GM23338 (cell line): ENCODE measurements at regions not wholly inside any gene's neighbourhood (a gene's known extent, or its start where the extent isn't known, plus 50 kb on each side); places are given as distances from the start of the nearest gene placed in this dataset.

Source experiments
- ATAC-seq: fragments of 200-7000 bp; cut with Tn5 transposase; 3 replicates; pipeline ENCODE4 v1.9.1; 2020
- DNase-seq: peaks from one replicate; pipeline ENCODE4 v3.0.0-alpha.2; 2015; ENCODE audit warnings: low spot score
- H2AFZ ChIP-seq: fragments of 200-600 bp; sonication (generic); 2 replicates; pipeline ENCODE4 v1.8.0; 2016; ENCODE audit warnings: antibody characterized with exemption, mild to moderate bottlenecking, moderate library complexity
- H3F3A ChIP-seq: fragments of 200-600 bp; sonication (generic); replicated peaks from 2 replicates; pipeline ENCODE4 v1.8.0; 2017; ENCODE audit warnings: antibody characterized with exemption, mixed run types, low read depth
- H3K27ac ChIP-seq: fragments of 200-600 bp; sonication (generic); 2 replicates; pipeline ENCODE4 v1.6.1; 2016; ENCODE audit warnings: low read depth
- H3K27me3 ChIP-seq: fragments of 200-600 bp; sonication (generic); 2 replicates; pipeline ENCODE4 v1.8.0; 2016; ENCODE audit warnings: mild to moderate bottlenecking, mixed run types, moderate library complexity; ENCODE audit not compliant: insufficient read depth
- H3K36me3 ChIP-seq: fragments of 200-600 bp; sonication (generic); 2 replicates; pipeline ENCODE4 v1.8.0; 2016; ENCODE audit warnings: mild to moderate bottlenecking; ENCODE audit not compliant: insufficient read depth
- H3K4me1 ChIP-seq: fragments of 200-600 bp; sonication (generic); 2 replicates; pipeline ENCODE4 v1.8.0; 2016; ENCODE audit warnings: mild to moderate bottlenecking, moderate library complexity; ENCODE audit not compliant: insufficient read depth
- H3K4me2 ChIP-seq: fragments of 200-600 bp; sonication (generic); 2 replicates; pipeline ENCODE4 v1.7.1; 2017; ENCODE audit warnings: mixed run types
- H3K4me3 ChIP-seq: fragments of 200-600 bp; sonication (generic); 2 replicates; pipeline ENCODE4 v1.6.1; 2016; ENCODE audit warnings: mixed run types
- H3K79me2 ChIP-seq: fragments of 200-600 bp; sonication (generic); replicated peaks from 2 replicates; pipeline ENCODE4 v1.8.0; 2017; ENCODE audit warnings: mild to moderate bottlenecking; ENCODE audit not compliant: insufficient read depth
- H3K9me2 ChIP-seq: fragments of 200-600 bp; sonication (generic); 2 replicates; pipeline ENCODE4 v1.8.0; 2017; ENCODE audit not compliant: insufficient read depth
- H4K20me1 ChIP-seq: fragments of 200-600 bp; sonication (generic); replicated peaks from 2 replicates; pipeline ENCODE4 v1.8.0; 2017; ENCODE audit warnings: mild to moderate bottlenecking; ENCODE audit not compliant: insufficient read depth
- H3K27ac Mint-ChIP-seq: 2 replicates; pipeline ENCODE4 v1.8.0; 2020; ENCODE audit warnings: inconsistent platforms, mild to moderate bottlenecking, moderate library complexity, mixed read lengths
- H3K27me3 Mint-ChIP-seq: 3 replicates; pipeline ENCODE4 v1.8.0; 2022; ENCODE audit warnings: low read depth, mild to moderate bottlenecking, moderate library complexity, mixed read lengths, inconsistent platforms; ENCODE audit not compliant: insufficient read depth, poor library complexity
- H3K36me3 Mint-ChIP-seq: 3 replicates; pipeline ENCODE4 v1.8.0; 2021; ENCODE audit warnings: low read depth, mild to moderate bottlenecking, inconsistent platforms, moderate library complexity, mixed read lengths
- H3K4me1 Mint-ChIP-seq: 3 replicates; pipeline ENCODE4 v1.8.0; 2020; ENCODE audit warnings: mild to moderate bottlenecking, inconsistent platforms, mixed read lengths
- H3K4me3 Mint-ChIP-seq: 3 replicates; pipeline ENCODE4 v1.8.0; 2021; ENCODE audit warnings: moderate library complexity, mild to moderate bottlenecking, inconsistent platforms, mixed read lengths
- H3K9me3 Mint-ChIP-seq: 3 replicates; pipeline ENCODE4 v1.8.0; 2020; ENCODE audit warnings: moderate library complexity, mild to moderate bottlenecking, inconsistent platforms, mixed read lengths
- CREB1 ChIP-seq: fragments of 250-450 bp; sonication (Bioruptor Pico); IDR thresholded peaks from 2 replicates; pipeline ENCODE4 v1.5.0; 2020; ENCODE audit warnings: low read depth, mild to moderate bottlenecking, moderate library complexity
- EZH2phosphoT487 ChIP-seq: fragments of 200-600 bp; sonication (generic); IDR thresholded peaks from one replicate; pipeline ENCODE4 v1.8.1; 2018; ENCODE audit warnings: antibody characterized with exemption; ENCODE audit not compliant: unreplicated experiment
- JUNB ChIP-seq: IDR thresholded peaks from one replicate; pipeline ENCODE4 v1.6.1; 2016; ENCODE audit warnings: antibody characterized with exemption; ENCODE audit not compliant: unreplicated experiment
- NANOG ChIP-seq: IDR thresholded peaks from 2 replicates; pipeline ENCODE4 v1.6.1; 2016; ENCODE audit warnings: antibody characterized with exemption, borderline replicate concordance
- STAT1 ChIP-seq: IDR thresholded peaks from one replicate; pipeline ENCODE4 v1.6.1; 2016; ENCODE audit warnings: antibody characterized with exemption; ENCODE audit not compliant: unreplicated experiment
- ZNF114 ChIP-seq: fragments of 250-450 bp; sonication (Bioruptor Pico); IDR thresholded peaks from 2 replicates; pipeline ENCODE4 v1.5.0; 2020; ENCODE audit warnings: mild to moderate bottlenecking, moderate library complexity
- ZNF331 ChIP-seq: fragments of 250-450 bp; sonication (Bioruptor Pico); IDR thresholded peaks from 2 replicates; pipeline ENCODE4 v1.5.0; 2020; ENCODE audit warnings: low read depth, mild to moderate bottlenecking, moderate library complexity
- TF ChIP-seq, protein P1 (sequence below): fragments of 250-450 bp; sonication (Bioruptor Pico); IDR thresholded peaks from 2 replicates; pipeline ENCODE4 v1.5.0; 2020; ENCODE audit warnings: mild to moderate bottlenecking, moderate library complexity
- TF ChIP-seq, protein P2 (sequence below), 2 experiments: fragments of 200-600 bp in 1 of 2; sonication (generic) in 1 of 2; conservative IDR thresholded peaks; 2 replicates each; pipeline versions ENCODE4 v1.5.1 to v1.6.1; 2016 to 2017; ENCODE audit warnings: antibody characterized with exemption in 2 of 2, low read depth in 2 of 2, mild to moderate bottlenecking in 2 of 2, moderate library complexity in 1 of 2

DNA sequence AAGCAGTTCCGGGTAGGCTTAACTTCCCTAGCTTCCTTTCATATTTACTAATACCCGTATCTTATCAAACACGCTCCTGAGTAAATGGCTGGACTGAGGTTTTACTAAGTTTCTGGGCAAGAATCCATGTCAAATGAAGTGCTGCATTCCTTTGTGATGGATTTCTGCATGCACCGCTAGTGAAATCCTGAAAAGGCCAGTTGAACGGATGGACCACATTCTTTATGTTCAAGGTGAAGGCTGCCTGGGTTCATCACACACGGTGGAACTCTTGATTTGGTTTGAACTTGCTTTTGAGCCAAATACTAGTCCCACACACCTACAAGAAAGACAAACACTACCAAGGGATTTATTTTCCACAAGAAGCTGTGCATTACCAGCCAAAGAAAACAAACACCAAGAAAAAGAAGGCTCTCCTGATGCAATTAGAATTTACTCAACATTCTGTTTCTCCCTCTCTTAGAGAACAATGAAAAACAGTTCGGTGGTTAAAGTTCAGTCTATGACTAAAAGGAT is 255.0 kb upstream of the SEMA3C start (continued):
- TF ChIP-seq, protein P1, sequence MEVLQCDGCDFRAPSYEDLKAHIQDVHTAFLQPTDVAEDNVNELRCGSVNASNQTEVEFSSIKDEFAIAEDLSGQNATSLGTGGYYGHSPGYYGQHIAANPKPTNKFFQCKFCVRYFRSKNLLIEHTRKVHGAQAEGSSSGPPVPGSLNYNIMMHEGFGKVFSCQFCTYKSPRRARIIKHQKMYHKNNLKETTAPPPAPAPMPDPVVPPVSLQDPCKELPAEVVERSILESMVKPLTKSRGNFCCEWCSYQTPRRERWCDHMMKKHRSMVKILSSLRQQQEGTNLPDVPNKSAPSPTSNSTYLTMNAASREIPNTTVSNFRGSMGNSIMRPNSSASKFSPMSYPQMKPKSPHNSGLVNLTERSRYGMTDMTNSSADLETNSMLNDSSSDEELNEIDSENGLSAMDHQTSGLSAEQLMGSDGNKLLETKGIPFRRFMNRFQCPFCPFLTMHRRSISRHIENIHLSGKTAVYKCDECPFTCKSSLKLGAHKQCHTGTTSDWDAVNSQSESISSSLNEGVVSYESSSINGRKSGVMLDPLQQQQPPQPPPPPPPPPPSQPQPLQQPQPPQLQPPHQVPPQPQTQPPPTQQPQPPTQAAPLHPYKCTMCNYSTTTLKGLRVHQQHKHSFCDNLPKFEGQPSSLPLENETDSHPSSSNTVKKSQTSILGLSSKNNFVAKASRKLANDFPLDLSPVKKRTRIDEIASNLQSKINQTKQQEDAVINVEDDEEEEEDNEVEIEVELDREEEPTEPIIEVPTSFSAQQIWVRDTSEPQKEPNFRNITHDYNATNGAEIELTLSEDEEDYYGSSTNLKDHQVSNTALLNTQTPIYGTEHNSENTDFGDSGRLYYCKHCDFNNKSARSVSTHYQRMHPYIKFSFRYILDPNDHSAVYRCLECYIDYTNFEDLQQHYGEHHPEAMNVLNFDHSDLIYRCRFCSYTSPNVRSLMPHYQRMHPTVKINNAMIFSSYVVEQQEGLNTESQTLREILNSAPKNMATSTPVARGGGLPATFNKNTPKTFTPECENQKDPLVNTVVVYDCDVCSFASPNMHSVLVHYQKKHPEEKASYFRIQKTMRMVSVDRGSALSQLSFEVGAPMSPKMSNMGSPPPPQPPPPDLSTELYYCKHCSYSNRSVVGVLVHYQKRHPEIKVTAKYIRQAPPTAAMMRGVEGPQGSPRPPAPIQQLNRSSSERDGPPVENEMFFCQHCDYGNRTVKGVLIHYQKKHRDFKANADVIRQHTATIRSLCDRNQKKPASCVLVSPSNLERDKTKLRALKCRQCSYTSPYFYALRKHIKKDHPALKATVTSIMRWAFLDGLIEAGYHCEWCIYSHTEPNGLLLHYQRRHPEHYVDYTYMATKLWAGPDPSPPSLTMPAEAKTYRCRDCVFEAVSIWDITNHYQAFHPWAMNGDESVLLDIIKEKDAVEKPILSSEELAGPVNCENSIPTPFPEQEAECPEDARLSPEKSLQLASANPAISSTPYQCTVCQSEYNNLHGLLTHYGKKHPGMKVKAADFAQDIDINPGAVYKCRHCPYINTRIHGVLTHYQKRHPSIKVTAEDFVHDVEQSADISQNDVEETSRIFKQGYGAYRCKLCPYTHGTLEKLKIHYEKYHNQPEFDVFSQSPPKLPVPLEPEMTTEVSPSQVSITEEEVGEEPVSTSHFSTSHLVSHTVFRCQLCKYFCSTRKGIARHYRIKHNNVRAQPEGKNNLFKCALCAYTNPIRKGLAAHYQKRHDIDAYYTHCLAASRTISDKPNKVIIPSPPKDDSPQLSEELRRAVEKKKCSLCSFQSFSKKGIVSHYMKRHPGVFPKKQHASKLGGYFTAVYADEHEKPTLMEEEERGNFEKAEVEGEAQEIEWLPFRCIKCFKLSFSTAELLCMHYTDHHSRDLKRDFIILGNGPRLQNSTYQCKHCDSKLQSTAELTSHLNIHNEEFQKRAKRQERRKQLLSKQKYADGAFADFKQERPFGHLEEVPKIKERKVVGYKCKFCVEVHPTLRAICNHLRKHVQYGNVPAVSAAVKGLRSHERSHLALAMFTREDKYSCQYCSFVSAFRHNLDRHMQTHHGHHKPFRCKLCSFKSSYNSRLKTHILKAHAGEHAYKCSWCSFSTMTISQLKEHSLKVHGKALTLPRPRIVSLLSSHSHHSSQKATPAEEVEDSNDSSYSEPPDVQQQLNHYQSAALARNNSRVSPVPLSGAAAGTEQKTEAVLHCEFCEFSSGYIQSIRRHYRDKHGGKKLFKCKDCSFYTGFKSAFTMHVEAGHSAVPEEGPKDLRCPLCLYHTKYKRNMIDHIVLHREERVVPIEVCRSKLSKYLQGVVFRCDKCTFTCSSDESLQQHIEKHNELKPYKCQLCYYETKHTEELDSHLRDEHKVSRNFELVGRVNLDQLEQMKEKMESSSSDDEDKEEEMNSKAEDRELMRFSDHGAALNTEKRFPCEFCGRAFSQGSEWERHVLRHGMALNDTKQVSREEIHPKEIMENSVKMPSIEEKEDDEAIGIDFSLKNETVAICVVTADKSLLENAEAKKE (CRISPR knock-in tag) = no peak
- no peak for TF ChIP-seq ZNF331
- TF ChIP-seq JUNB = no peak
- no peak for TF ChIP-seq CREB1 (CRISPR knock-in tag)

DNA sequence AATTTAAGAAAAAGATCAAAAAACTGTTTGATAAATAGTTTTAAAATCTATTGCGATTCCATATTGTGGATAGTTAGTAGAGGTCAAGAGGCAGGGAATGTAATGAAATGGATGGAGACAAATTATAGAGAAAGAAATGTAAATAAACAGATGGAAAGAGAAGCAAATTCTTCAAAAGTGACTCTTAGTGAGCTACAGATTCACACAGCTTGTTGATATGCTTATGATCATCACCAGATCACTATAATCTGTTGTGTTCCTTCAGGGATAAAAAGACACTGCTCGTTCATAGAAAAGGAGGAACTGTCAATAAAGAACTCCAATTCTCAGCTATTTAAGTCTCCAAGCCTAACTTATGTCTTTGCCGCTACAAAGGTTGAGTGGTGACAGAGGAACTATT is 251.4 kb upstream of the SEMA3C start:
- ATAC-seq (no peak), DNase-seq (no peak)
- H3K27ac Mint-ChIP-seq = no peak overlapping the region
- Histone ChIP-seq H4K20me1 (no peaks in the 10 kb centered on the region), H3K36me3 (no peaks in the 10 kb centered on the region), H3K4me1 (no peaks in the 10 kb centered on the region), H3K4me3 (no peak overlapping the region), H3K27me3 (no peaks in the 10 kb centered on the region), H3K79me2 (no peaks in the 10 kb centered on the region), H3K9me2 (no peaks in the 10 kb centered on the region), H3F3A (no peaks in the 10 kb centered on the region), H2AFZ (no peak overlapping the region), H3K27ac (no peak overlapping the region), H3K4me2 (no peak overlapping the region)
- no peak overlapping the region for H3K4me3 Mint-ChIP-seq
- no peaks in the 10 kb centered on the region for H3K9me3 Mint-ChIP-seq
- H3K4me1 Mint-ChIP-seq = peaks cover 8% of the 10 kb centered on the region
- H3K27me3 Mint-ChIP-seq = no peaks in the 10 kb centered on the region
- H3K36me3 Mint-ChIP-seq = no peaks in the 10 kb centered on the region
- TF ChIP-seq, protein P1 (CRISPR knock-in tag) = no peak
- no peak for TF ChIP-seq ZNF114 (CRISPR knock-in tag)
- no peak for TF ChIP-seq EZH2phosphoT487
- TF ChIP-seq STAT1 = no peak
- TF ChIP-seq, protein P2, sequence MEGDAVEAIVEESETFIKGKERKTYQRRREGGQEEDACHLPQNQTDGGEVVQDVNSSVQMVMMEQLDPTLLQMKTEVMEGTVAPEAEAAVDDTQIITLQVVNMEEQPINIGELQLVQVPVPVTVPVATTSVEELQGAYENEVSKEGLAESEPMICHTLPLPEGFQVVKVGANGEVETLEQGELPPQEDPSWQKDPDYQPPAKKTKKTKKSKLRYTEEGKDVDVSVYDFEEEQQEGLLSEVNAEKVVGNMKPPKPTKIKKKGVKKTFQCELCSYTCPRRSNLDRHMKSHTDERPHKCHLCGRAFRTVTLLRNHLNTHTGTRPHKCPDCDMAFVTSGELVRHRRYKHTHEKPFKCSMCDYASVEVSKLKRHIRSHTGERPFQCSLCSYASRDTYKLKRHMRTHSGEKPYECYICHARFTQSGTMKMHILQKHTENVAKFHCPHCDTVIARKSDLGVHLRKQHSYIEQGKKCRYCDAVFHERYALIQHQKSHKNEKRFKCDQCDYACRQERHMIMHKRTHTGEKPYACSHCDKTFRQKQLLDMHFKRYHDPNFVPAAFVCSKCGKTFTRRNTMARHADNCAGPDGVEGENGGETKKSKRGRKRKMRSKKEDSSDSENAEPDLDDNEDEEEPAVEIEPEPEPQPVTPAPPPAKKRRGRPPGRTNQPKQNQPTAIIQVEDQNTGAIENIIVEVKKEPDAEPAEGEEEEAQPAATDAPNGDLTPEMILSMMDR (conservative IDR thresholded peaks at IDR 0.05; ENCODE audit: low read depth in 2 of 2) = no peak
- TF ChIP-seq NANOG = no peak
